Occipital lobe (tissue), 2 donors: ENCODE measurements at regions not wholly inside any gene's neighbourhood (a gene's known extent, or its start where the extent isn't known, plus 50 kb on each side); places are given as distances from the start of the nearest gene placed in this dataset. TPM values are rescaled to one million over a fixed set of nuclear protein-coding genes. Genes with fewer than 3 reads are reported as not detected.

Source experiments
- DNase-seq: peaks from one replicate; lab custom pipeline; 2025; lab: John Stamatoyannopoulos, UW
- small RNA-seq: library from RNA; depleted of rRNA; stranded (forward); fragments of <200 nt; gene quantifications from one replicate; pipeline ENCODE3, GENCODE V24; 2014

GRCh38 chr6:96460052-96460700, 61.4 kb upstream of the UFL1 start:
- no peak for DNase-seq

- DNase-seq: no peak
These were observed 56.2 kb upstream of the UFL1 start for GRCh38 chr6:96465321-96465903.

GRCh38 chr6:96466147-96466863, 55.3 kb upstream of the UFL1 start:
- no peak for DNase-seq

GRCh38 chr6:96467814-96468213, 53.8 kb upstream of the UFL1 start:
- DNase-seq: no peak

GRCh38 chr6:96468281-96468680, 53.3 kb upstream of the UFL1 start:
- no peak for DNase-seq

DNA sequence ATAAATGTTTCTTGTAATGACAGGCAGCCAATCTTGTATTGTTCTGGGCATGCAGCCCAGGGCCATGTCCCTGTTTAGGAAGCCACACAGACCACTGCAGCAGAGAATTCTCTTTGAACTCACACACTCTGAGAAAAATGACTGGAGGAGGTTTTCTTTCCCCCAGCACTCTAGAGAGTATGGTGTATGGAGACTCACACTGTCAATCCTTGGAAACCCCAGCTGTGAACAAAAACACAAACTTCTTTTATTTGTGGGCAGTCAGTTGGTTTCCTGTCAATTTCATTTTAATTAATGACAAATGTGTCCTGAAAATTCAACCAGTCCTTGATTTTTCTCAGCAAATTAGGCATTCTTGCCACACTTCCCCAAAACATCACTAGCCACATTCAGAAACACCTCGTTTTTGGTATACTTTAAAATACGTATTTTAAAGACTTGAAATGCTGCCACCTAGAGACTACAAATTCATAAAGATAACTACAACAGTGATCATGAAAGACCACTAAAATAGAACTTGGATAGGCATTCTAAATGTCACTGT, 52.9 kb upstream of the UFL1 start:
- DNase-seq: no peak

- DNase-seq: no peak
These were observed 52.3 kb upstream of the UFL1 start for GRCh38 chr6:96469312-96469711.

GRCh38 chr6:96470296-96470695, 51.3 kb upstream of the UFL1 start:
- DNase-seq: no peak

Small RNA genes in the stretch of these regions (small RNA-seq; reads per million reads assigned to genes)
- not detected for gene RN7SL797P
